Stimulated activated CD4-positive, alpha-beta T cell treated with anti-CD3 and anti-CD28 coated beads, Interleukin-4, amount 100 ng/mL, for 4 hours (primary cell): ENCODE measurements at regions not wholly inside any gene's neighbourhood (a gene's known extent, or its start where the extent isn't known, plus 50 kb on each side); places are given as distances from the start of the nearest gene placed in this dataset.

Experiments used
- DNase-seq, 2 experiments: peaks; one replicate each; pipeline ENCODE4 v3.0.0-alpha.2; 2020

GRCh38 chr3:6542795-6543194 is 318.1 kb upstream of the GRM7 start:
- no peak for DNase-seq

GRCh38 chr3:6549296-6549695 is 311.6 kb upstream of the GRM7 start:
- no peak for DNase-seq

GRCh38 chr3:6551165-6551564 is 309.8 kb upstream of the GRM7 start:
- DNase-seq, result no peak

- no peak for DNase-seq
Observed at GRCh38 chr3:6560259-6560658, 300.7 kb upstream of the GRM7 start.

- no peak for DNase-seq
Observed at GRCh38 chr3:6567241-6567640, 293.7 kb upstream of the GRM7 start.

GRCh38 chr3:6568999-6569493 is 291.9 kb upstream of the GRM7 start:
- DNase-seq, result no peak

- no peak for DNase-seq
Observed at GRCh38 chr3:6571448-6571847, 289.5 kb upstream of the GRM7 start.

GRCh38 chr3:6577584-6577983 is 283.3 kb upstream of the GRM7 start:
- no peak for DNase-seq

GRCh38 chr3:6578526-6578925 is 282.4 kb upstream of the GRM7 start:
- no peak for DNase-seq

- no peak for DNase-seq
Observed at GRCh38 chr3:6580808-6581207, 280.1 kb upstream of the GRM7 start.

- no peak for DNase-seq
Observed at GRCh38 chr3:6585360-6585759, 275.6 kb upstream of the GRM7 start.

- DNase-seq, result no peak
Observed at GRCh38 chr3:6600237-6600636, 260.7 kb upstream of the GRM7 start.

- DNase-seq, result no peak
Observed at GRCh38 chr3:6601374-6601773, 259.5 kb upstream of the GRM7 start.

GRCh38 chr3:6602329-6602728 is 258.6 kb upstream of the GRM7 start:
- DNase-seq, result no peak

- no peak for DNase-seq
Observed at GRCh38 chr3:6605227-6605626, 255.7 kb upstream of the GRM7 start.

- DNase-seq, result no peak
Observed at GRCh38 chr3:6608843-6609242, 252.1 kb upstream of the GRM7 start.

GRCh38 chr3:6612034-6612616 is 248.8 kb upstream of the GRM7 start:
- DNase-seq, result no peak

GRCh38 chr3:6622260-6622659 is 238.7 kb upstream of the GRM7 start:
- no peak for DNase-seq

- DNase-seq, result no peak
Observed at GRCh38 chr3:6622712-6623111, 238.2 kb upstream of the GRM7 start.

GRCh38 chr3:6631376-6631775 is 229.5 kb upstream of the GRM7 start:
- no peak for DNase-seq

GRCh38 chr3:6640907-6641306 is 220.0 kb upstream of the GRM7 start:
- no peak for DNase-seq

GRCh38 chr3:6644070-6644929 is 216.6 kb upstream of the GRM7 start:
- DNase-seq, result no peak

- no peak for DNase-seq
Observed at GRCh38 chr3:6654670-6655069, 206.2 kb upstream of the GRM7 start.

GRCh38 chr3:6655275-6655674 is 205.6 kb upstream of the GRM7 start:
- DNase-seq, result no peak

- DNase-seq, result no peak
Observed at GRCh38 chr3:6657591-6657990, 203.3 kb upstream of the GRM7 start.
